Transverse colon (tissue), 4 donors: ENCODE measurements at regions not wholly inside any gene's neighbourhood (a gene's known extent, or its start where the extent isn't known, plus 50 kb on each side); places are given as distances from the start of the nearest gene placed in this dataset.

Experiments
- DNase-seq: peaks from one replicate; pipeline ENCODE4 v3.0.0-alpha.2; 2019
- H3K27ac ChIP-seq, 4 donors: fragments of 200-600 bp; sonication (generic); 2 replicates each; pipeline ENCODE4 v1.5.1; 2016 to 2018; ENCODE audit warnings: inconsistent platforms in 4 of 4
- H3K27me3 ChIP-seq: fragments of 200-600 bp; sonication (generic); 2 replicates; pipeline ENCODE4 v1.5.1; 2017; ENCODE audit warnings: inconsistent platforms
- H3K36me3 ChIP-seq, 4 donors: fragments of 200-600 bp; sonication (generic); 2 replicates each; pipeline ENCODE4 v1.5.1; 2017 to 2019; ENCODE audit warnings: inconsistent platforms in 4 of 4
- H3K4me1 ChIP-seq, 4 donors: fragments of 200-600 bp; sonication (generic); 2 replicates each; pipeline ENCODE4 v1.5.1; 2017 to 2020; ENCODE audit warnings: inconsistent platforms in 4 of 4
- H3K4me3 ChIP-seq, 4 donors: fragments of 200-600 bp; sonication (generic); 1 replicate in 1 of 4; 2 replicates in 3 of 4; pipeline versions ENCODE4 v1.5.1 to v1.6.1; 2017 to 2019; ENCODE audit warnings: inconsistent platforms in 4 of 4
- H3K9me3 ChIP-seq, 2 donors: fragments of 200-600 bp; sonication (generic); 2 replicates each; pipeline ENCODE4 v1.5.1; 2017 to 2019; ENCODE audit warnings: inconsistent platforms in 2 of 2
- CTCF ChIP-seq, 5 experiments: fragments of 200-600 bp in 3 of 5; fragments of 450-650 bp in 2 of 5; sonication (generic) in 3 of 5; IDR thresholded peaks; 1 replicate in 2 of 5; 2 replicates in 3 of 5; pipeline ENCODE4 v1.5.1; 2016 to 2017; ENCODE audit warnings: antibody characterized with exemption in 5 of 5, inconsistent platforms in 3 of 5, mild to moderate bottlenecking in 2 of 5, moderate library complexity in 1 of 5
- EP300 ChIP-seq: sonication (generic); formaldehyde crosslinking; IDR thresholded peaks from one replicate; pipeline ENCODE4 v1.6.1; 2017; ENCODE audit warnings: antibody characterized with exemption, low read depth
- POLR2A ChIP-seq: fragments of 450-650 bp; IDR thresholded peaks from one replicate; pipeline ENCODE4 v1.6.1; 2016; ENCODE audit warnings: antibody characterized with exemption, mild to moderate bottlenecking, moderate library complexity
- POLR2AphosphoS5 ChIP-seq, 3 donors: sonication (generic); formaldehyde crosslinking; IDR thresholded peaks; one replicate each; pipeline ENCODE4 v1.6.1; 2016; ENCODE audit warnings: antibody characterized with exemption in 3 of 3
- WGBS, 2 donors: methylation state at CpG; one replicate each; pipeline ENCODE4 v1.1.5; 2018; ENCODE audit warnings: low coverage in 1 of 2; 5-methylcytosine and 5-hydroxymethylcytosine counted together
- in situ Hi-C, 4 donors: fragments of 200-750 bp; cut with MboI; loops; one replicate each; pipeline versions ENCODE4 v1.15.0 to v1.15.1; 2017; ENCODE audit warnings: low sequenced_read_pairs in 3 of 4, low pct_ligation_motif_present in 1 of 4, low pct_unique_long_range_greater_than_20kb in 1 of 4
- intact Hi-C: fragments of 100-400 bp; cut with DNase I; formaldehyde crosslinking; loops from one replicate; pipeline ENCODE4 v1.15.1; 2023; ENCODE audit warnings: low total_unique reads

GRCh38 chr2:153604133-153604532 lies 125.6 kb upstream of the RPRM start:
- Histone ChIP-seq H3K27ac (no peak overlapping the region), H3K36me3 (no peaks in the 10 kb centered on the region), H3K4me1 (no peaks in the 10 kb centered on the region), H3K9me3 (no peaks in the 10 kb centered on the region), H3K4me3 (no peak overlapping the region), H3K27me3 (no peaks in the 10 kb centered on the region)
- intact Hi-C loops (no loop called here), in situ Hi-C loops (no loop called here)
- no peak for TF ChIP-seq EP300
- no peak for TF ChIP-seq POLR2A
- no peak for TF ChIP-seq CTCF (IDR thresholded peaks at IDR 0.05)
- TF ChIP-seq POLR2AphosphoS5 (IDR thresholded peaks at IDR 0.05), result no peak
- 60 to 74% methylated on average over 1 of the region's 1 CpG for WGBS, 2 donors
- DNase-seq, result no peak

DNA sequence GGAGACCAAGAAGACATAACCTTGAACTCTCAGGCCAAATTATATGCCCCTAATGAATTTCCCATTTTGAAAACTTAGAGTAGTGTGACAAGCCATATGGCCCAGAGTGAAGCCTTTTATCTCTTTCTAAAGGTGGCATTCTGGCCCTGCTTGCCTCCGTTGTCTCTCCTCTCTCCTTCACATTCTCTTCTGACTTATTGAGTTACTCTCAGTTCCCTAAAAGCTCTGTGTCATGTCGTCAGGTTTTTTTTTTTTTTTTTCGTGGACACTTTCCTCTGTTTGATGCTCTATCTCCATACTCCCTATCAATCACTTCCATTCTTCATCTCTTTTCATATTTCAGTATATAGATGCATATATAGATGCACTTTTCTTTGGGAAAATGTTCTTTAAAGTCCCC lies 128.1 kb upstream of the RPRM start:
- H3K9me3 ChIP-seq, result no peaks in the 10 kb centered on the region
- no peaks in the 10 kb centered on the region for H3K27me3 ChIP-seq
- intact Hi-C loops (no loop called here), in situ Hi-C loops (no loop called here)
- no peak overlapping the region for H3K4me3 ChIP-seq
- no peak overlapping the region for H3K27ac ChIP-seq
- 50 to 74% methylated on average over 3 of the region's 3 CpGs for WGBS, 2 donors
- TF ChIP-seq POLR2A (no peak), POLR2AphosphoS5 (IDR thresholded peaks at IDR 0.05) (no peak), EP300 (no peak), CTCF (IDR thresholded peaks at IDR 0.05) (no peak)
- no peaks in the 10 kb centered on the region for H3K4me1 ChIP-seq
- DNase-seq, result no peak
- H3K36me3 ChIP-seq, result no peaks in the 10 kb centered on the region

- 75 to 78% methylated on average over 4 of the region's 4 CpGs for WGBS, 2 donors
- no peak overlapping the region for H3K4me3 ChIP-seq
- H3K36me3 ChIP-seq, result no peaks in the 10 kb centered on the region
- DNase-seq, result no peak
- no peak for TF ChIP-seq POLR2AphosphoS5 (IDR thresholded peaks at IDR 0.05)
- TF ChIP-seq EP300, result no peak
- TF ChIP-seq POLR2A, result no peak
- no peak for TF ChIP-seq CTCF (IDR thresholded peaks at IDR 0.05)
- H3K9me3 ChIP-seq, result peaks cover 0 to 13% of the 10 kb centered on the region in 2 donors
- intact Hi-C loops, result no loop called here
- H3K27me3 ChIP-seq, result no peaks in the 10 kb centered on the region
- in situ Hi-C loops, result no loop called here
- no peak overlapping the region for H3K27ac ChIP-seq
- no peaks in the 10 kb centered on the region for H3K4me1 ChIP-seq
Measured at GRCh38 chr2:153622285-153622684, 143.7 kb upstream of the RPRM start.

GRCh38 chr2:153623020-153623419 lies 144.5 kb upstream of the RPRM start:
- Histone ChIP-seq H3K4me1 (no peaks in the 10 kb centered on the region), H3K9me3 (peaks cover 0 to 8% of the 10 kb centered on the region in 2 donors), H3K27ac (no peak overlapping the region), H3K36me3 (no peaks in the 10 kb centered on the region), H3K4me3 (no peak overlapping the region), H3K27me3 (no peaks in the 10 kb centered on the region)
- no peak for TF ChIP-seq POLR2A
- no peak for TF ChIP-seq POLR2AphosphoS5 (IDR thresholded peaks at IDR 0.05)
- TF ChIP-seq EP300, result no peak
- no peak for DNase-seq
- in situ Hi-C loops (no loop called here), intact Hi-C loops (no loop called here)
- WGBS, 2 donors, result 19 to 50% methylated on average over 1 of the region's 1 CpG

- no peaks in the 10 kb centered on the region for H3K36me3 ChIP-seq
- no peak for DNase-seq
- no peak overlapping the region for H3K4me3 ChIP-seq
- 51 to 71% methylated on average over 2 of the region's 2 CpGs for WGBS, 2 donors
- no peaks in the 10 kb centered on the region for H3K27me3 ChIP-seq
- TF ChIP-seq EP300 (no peak), POLR2A (no peak), CTCF (IDR thresholded peaks at IDR 0.05) (no peak), POLR2AphosphoS5 (IDR thresholded peaks at IDR 0.05) (no peak)
- no peak overlapping the region for H3K27ac ChIP-seq
- intact Hi-C loops (no loop called here), in situ Hi-C loops (no loop called here)
- no peaks in the 10 kb centered on the region for H3K4me1 ChIP-seq
- H3K9me3 ChIP-seq, result no peaks in the 10 kb centered on the region
Measured at GRCh38 chr2:153626676-153627075, 148.1 kb upstream of the RPRM start.
